PFSK-1 (cell line): ENCODE measurements at regions not wholly inside any gene's neighbourhood (a gene's known extent, or its start where the extent isn't known, plus 50 kb on each side); places are given as distances from the start of the nearest gene placed in this dataset.

Source experiments
- FOXP2 ChIP-seq: optimal IDR thresholded peaks from 2 replicates; pipeline ENCODE3; 2011; ENCODE audit warnings: borderline replicate concordance, control low read depth, inconsistent platforms; ENCODE audit not compliant: insufficient read depth; ENCODE audit errors: extremely low read length, extremely low read depth
- POLR2AphosphoS5 ChIP-seq: IDR thresholded peaks from 2 replicates; pipeline ENCODE4 v1.6.1; 2012; ENCODE audit warnings: low read depth, mild to moderate bottlenecking, control low read depth, low read length, moderate library complexity
- SIN3A ChIP-seq: IDR thresholded peaks from 2 replicates; pipeline ENCODE4 v1.6.1; 2012; ENCODE audit warnings: mild to moderate bottlenecking, low read length, moderate library complexity, borderline replicate concordance; ENCODE audit not compliant: insufficient read depth
- TAF1 ChIP-seq: IDR thresholded peaks from 2 replicates; pipeline ENCODE4 v1.6.1; 2012; ENCODE audit warnings: low read length, control low read depth, borderline replicate concordance; ENCODE audit not compliant: insufficient read depth
- TF ChIP-seq, protein P1 (sequence below), 2 experiments: IDR thresholded peaks; 2 replicates each; pipeline versions ENCODE4 v1.6.1 to v1.8.0; 2011 to 2012; ENCODE audit warnings: low read depth in 2 of 2, low read length in 2 of 2, control low read depth in 1 of 2, inconsistent platforms in 1 of 2, mild to moderate bottlenecking in 1 of 2, moderate library complexity in 1 of 2; ENCODE audit not compliant: insufficient read depth in 1 of 2

DNA sequence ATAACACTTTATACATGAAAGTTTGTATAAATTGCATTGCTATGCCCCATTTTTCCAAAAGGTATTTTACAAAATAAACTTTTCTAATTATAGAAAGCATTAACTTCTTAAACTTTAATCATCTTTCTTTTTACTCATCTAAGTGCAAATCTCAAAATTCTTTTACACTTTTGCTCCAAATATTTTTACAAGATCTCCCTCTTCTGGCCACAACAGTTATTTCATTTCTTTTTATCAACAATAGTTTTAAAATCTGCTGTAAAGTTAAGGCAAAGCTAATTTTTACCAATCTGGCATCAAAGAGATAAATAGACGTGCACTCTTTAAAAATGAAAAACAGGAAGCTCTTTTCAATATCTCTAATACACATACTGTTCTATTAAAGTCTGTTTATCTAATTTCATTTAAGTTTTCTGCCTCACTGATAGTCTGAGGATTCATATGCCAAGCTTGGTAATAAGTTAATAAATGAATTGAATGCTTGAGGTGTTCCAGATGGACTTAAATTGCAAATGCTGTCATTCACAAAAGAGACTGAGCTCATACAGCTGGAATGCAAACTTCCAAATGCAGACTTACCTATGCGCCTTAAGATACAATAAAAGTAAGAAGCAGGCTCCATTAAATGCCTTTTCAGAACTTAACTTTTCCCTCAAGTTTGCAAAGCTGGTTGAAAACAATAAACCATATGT is 583.0 kb upstream of the ATXN8OS start:
- no peak for TF ChIP-seq TAF1
- TF ChIP-seq, protein P1, sequence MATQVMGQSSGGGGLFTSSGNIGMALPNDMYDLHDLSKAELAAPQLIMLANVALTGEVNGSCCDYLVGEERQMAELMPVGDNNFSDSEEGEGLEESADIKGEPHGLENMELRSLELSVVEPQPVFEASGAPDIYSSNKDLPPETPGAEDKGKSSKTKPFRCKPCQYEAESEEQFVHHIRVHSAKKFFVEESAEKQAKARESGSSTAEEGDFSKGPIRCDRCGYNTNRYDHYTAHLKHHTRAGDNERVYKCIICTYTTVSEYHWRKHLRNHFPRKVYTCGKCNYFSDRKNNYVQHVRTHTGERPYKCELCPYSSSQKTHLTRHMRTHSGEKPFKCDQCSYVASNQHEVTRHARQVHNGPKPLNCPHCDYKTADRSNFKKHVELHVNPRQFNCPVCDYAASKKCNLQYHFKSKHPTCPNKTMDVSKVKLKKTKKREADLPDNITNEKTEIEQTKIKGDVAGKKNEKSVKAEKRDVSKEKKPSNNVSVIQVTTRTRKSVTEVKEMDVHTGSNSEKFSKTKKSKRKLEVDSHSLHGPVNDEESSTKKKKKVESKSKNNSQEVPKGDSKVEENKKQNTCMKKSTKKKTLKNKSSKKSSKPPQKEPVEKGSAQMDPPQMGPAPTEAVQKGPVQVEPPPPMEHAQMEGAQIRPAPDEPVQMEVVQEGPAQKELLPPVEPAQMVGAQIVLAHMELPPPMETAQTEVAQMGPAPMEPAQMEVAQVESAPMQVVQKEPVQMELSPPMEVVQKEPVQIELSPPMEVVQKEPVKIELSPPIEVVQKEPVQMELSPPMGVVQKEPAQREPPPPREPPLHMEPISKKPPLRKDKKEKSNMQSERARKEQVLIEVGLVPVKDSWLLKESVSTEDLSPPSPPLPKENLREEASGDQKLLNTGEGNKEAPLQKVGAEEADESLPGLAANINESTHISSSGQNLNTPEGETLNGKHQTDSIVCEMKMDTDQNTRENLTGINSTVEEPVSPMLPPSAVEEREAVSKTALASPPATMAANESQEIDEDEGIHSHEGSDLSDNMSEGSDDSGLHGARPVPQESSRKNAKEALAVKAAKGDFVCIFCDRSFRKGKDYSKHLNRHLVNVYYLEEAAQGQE (IDR thresholded peaks at IDR 0.05; ENCODE audit: insufficient read depth in 1 of 2, low read depth in 2 of 2, low read length in 2 of 2): no peak
- no peak for TF ChIP-seq SIN3A
- TF ChIP-seq POLR2AphosphoS5: no peak
- TF ChIP-seq FOXP2: no peak
